Thoracic aorta (tissue), 2 donors: ENCODE measurements at regions not wholly inside any gene's neighbourhood (a gene's known extent, or its start where the extent isn't known, plus 50 kb on each side); places are given as distances from the start of the nearest gene placed in this dataset.

Experiments
- ATAC-seq: fragments of 150-250 bp; one replicate; pipeline ENCODE4 v1.8.0; 2017; ENCODE audit warnings: low read depth; ENCODE audit not compliant: insufficient number of reproducible peaks, low FRiP score
- DNase-seq: peaks from one replicate; pipeline ENCODE4 v3.0.0-alpha.2; 2020; ENCODE audit warnings: low spot score
- H3K27ac ChIP-seq, 2 donors: fragments of 200-600 bp; sonication (generic); 1 replicate in 1 of 2; 2 replicates in 1 of 2; pipeline ENCODE4 v1.5.1; 2016; ENCODE audit warnings: mild to moderate bottlenecking in 2 of 2, moderate library complexity in 2 of 2
- H3K27me3 ChIP-seq: fragments of 200-600 bp; sonication (generic); replicated peaks from 2 replicates; pipeline ENCODE4 v1.6.0; 2016; ENCODE audit warnings: mild to moderate bottlenecking; ENCODE audit not compliant: insufficient read depth
- H3K36me3 ChIP-seq: fragments of 200-600 bp; sonication (generic); one replicate; pipeline ENCODE4 v1.5.1; 2016
- H3K4me1 ChIP-seq, 2 donors: fragments of 200-600 bp; sonication (generic); 1 replicate in 1 of 2; 2 replicates in 1 of 2; pipeline versions ENCODE4 v1.5.1 to v1.6.0; 2016; ENCODE audit warnings: low read depth in 2 of 2, mild to moderate bottlenecking in 1 of 2; ENCODE audit not compliant: control insufficient read depth in 1 of 2
- H3K4me3 ChIP-seq: fragments of 200-600 bp; sonication (generic); 2 replicates; pipeline ENCODE4 v1.5.1; 2016; ENCODE audit warnings: mild to moderate bottlenecking
- H3K9me3 ChIP-seq: fragments of 200-600 bp; sonication (generic); 2 replicates; pipeline ENCODE4 v1.5.1; 2016
- CTCF ChIP-seq: fragments of 200-600 bp; sonication (generic); IDR thresholded peaks from one replicate; pipeline ENCODE4 v1.5.1; 2019; ENCODE audit warnings: antibody characterized with exemption

DNA sequence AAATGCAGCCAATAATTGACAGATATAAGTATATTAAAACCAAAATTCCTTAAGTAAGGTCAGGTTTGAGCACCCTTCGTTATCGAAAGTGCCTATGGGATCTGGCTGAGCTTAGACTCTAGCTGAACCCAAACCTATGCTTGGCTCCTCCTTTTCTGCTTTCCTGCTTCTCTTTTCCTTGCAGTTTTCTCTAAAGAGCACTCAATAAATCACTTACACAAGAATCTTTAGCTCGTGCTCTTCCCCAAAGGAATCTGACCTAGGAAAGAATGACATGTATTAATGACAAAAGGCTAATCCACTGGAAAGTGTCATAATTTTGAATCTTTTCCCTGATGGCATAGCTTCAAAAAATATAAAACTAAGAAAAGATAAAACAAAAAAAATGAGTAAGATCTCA lies 282.7 kb downstream of the DKK2 start:
- Histone ChIP-seq H3K9me3 (no peaks in the 10 kb centered on the region), H3K4me1 (no peaks in the 10 kb centered on the region), H3K27me3 (no peaks in the 10 kb centered on the region), H3K36me3 (no peaks in the 10 kb centered on the region), H3K27ac (no peak overlapping the region), H3K4me3 (no peak overlapping the region)
- ATAC-seq (no peak), DNase-seq (no peak)
- no peak for TF ChIP-seq CTCF

DNA sequence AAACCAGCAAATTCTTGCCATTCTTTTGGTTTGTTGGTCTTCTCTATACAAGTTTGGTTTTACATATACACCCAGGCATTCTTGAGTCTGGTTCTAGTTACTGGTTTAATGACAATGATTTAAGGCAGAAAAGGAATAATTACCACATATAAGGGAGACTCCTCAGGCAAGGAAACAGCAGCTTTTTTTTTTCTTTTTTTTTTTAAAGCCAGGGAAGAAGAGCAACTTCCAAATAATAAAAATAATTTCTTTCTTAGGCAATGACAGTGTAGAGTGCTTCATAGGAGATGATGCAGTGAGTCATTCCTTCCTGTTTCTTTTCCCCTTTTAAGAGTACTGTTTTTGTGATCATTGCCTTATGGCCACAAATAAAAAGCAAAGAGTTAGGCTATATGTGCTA lies 289.7 kb downstream of the DKK2 start:
- Histone ChIP-seq H3K27ac (no peak overlapping the region), H3K27me3 (no peaks in the 10 kb centered on the region), H3K4me3 (no peak overlapping the region), H3K4me1 (no peaks in the 10 kb centered on the region), H3K9me3 (no peaks in the 10 kb centered on the region), H3K36me3 (no peaks in the 10 kb centered on the region)
- ATAC-seq (no peak), DNase-seq (no peak)
- no peak for TF ChIP-seq CTCF

DNA sequence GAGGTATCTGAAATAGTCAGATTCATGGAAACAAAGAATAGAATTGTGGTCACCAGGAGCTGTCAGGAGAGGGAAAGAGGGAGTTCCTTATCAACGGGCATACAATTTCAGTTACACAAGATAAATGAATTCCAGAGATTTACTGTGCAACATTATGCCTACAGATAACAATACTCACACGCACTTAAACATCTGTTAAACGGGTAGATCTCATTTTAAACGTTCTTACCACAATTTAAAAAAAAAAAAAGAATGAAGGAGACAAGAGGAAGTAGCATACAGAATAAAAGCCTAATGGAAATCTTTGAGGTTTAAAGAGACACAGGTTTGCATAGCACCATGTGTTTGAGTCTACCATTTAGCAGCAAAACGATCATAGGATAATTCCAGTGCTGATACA lies 298.0 kb downstream of the DKK2 start:
- ATAC-seq = no peak
- no peak overlapping the region for H3K27ac ChIP-seq
- DNase-seq = no peak
- no peak for TF ChIP-seq CTCF
- H3K4me1 ChIP-seq = no peaks in the 10 kb centered on the region
- no peaks in the 10 kb centered on the region for H3K36me3 ChIP-seq
- no peaks in the 10 kb centered on the region for H3K27me3 ChIP-seq
- no peak overlapping the region for H3K4me3 ChIP-seq
- no peaks in the 10 kb centered on the region for H3K9me3 ChIP-seq

DNA sequence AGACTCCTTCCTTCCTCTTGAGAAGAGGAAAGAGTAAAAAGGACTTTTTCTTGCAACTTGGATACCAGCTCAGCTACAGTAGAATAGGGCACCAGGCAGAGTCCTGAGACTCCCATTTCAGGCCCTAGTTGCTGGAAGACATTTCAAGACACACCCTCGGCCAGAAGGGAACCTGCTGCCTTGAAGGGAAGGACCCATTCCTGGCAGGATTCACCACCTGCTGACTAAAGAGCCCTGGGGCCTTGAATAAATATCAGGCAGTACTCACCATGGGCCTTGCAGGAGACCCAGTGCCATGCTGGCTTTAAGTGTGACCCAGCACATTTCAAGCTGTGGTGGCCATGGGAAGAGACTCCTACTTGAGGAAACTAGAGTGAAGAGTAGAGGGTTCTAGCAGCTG lies 317.6 kb downstream of the DKK2 start:
- Histone ChIP-seq H3K36me3 (no peaks in the 10 kb centered on the region), H3K4me1 (peaks cover 0 to 9% of the 10 kb centered on the region in 2 donors), H3K27me3 (no peaks in the 10 kb centered on the region), H3K9me3 (no peaks in the 10 kb centered on the region), H3K4me3 (no peak overlapping the region), H3K27ac (no peak overlapping the region)
- no peak for ATAC-seq
- DNase-seq = no peak
- TF ChIP-seq CTCF = no peak

GRCh38 chr4:106717091-106717490 lies 319.0 kb downstream of the DKK2 start:
- DNase-seq (no peak), ATAC-seq (no peak)
- TF ChIP-seq CTCF = no peak
- H3K27me3 ChIP-seq = no peaks in the 10 kb centered on the region
- no peak overlapping the region for H3K4me3 ChIP-seq
- H3K4me1 ChIP-seq = peaks cover 0 to 9% of the 10 kb centered on the region in 2 donors
- peak overlapping the region in 1 of 2 donors; percentile 45 for H3K27ac ChIP-seq
- H3K36me3 ChIP-seq = no peaks in the 10 kb centered on the region
- H3K9me3 ChIP-seq = no peaks in the 10 kb centered on the region
